Heart right ventricle (tissue), 16 donors: ENCODE measurements at regions not wholly inside any gene's neighbourhood (a gene's known extent, or its start where the extent isn't known, plus 50 kb on each side); places are given as distances from the start of the nearest gene placed in this dataset.

Experiments used
- ATAC-seq, 8 donors: fragments of 200-7000 bp; cut with Tn5 transposase; one replicate each; pipeline ENCODE4 v1.9.1; 2020; ENCODE audit warnings: mild to moderate bottlenecking in 8 of 8, moderate library complexity in 8 of 8, moderate number of reproducible peaks in 1 of 8
- DNase-seq, 2 donors: peaks; one replicate each; pipeline ENCODE4 v3.0.0-alpha.2; 2020
- H3K27ac ChIP-seq, 10 donors: fragments of 200-600 bp; sonication (generic) in 2 of 10; one replicate each; pipeline versions ENCODE4 v1.5.0 to v1.8.0; 2020 to 2022; ENCODE audit warnings: mild to moderate bottlenecking in 3 of 10
- H3K27me3 ChIP-seq, 7 donors: fragments of 200-600 bp; one replicate each; pipeline ENCODE4 v1.8.0; 2021 to 2022; ENCODE audit warnings: mild to moderate bottlenecking in 2 of 7
- H3K36me3 ChIP-seq, 9 donors: fragments of 200-600 bp; sonication (generic) in 1 of 9; one replicate each; pipeline versions ENCODE4 v1.5.0 to v1.8.0; 2020 to 2022; ENCODE audit warnings: mild to moderate bottlenecking in 2 of 9
- H3K4me1 ChIP-seq, 9 donors: fragments of 200-600 bp; sonication (generic) in 1 of 9; one replicate each; pipeline versions ENCODE4 v1.5.0 to v1.8.0; 2020 to 2022; ENCODE audit warnings: mild to moderate bottlenecking in 4 of 9
- H3K4me3 ChIP-seq, 10 donors: fragments of 200-600 bp; sonication (generic) in 2 of 10; one replicate each; pipeline versions ENCODE4 v1.5.0 to v1.8.0; 2020 to 2022; ENCODE audit warnings: mild to moderate bottlenecking in 7 of 10, moderate library complexity in 2 of 10
- H3K9me3 ChIP-seq, 11 donors: fragments of 200-600 bp in 10 of 11; sonication (generic) in 2 of 11; one replicate each; pipeline versions ENCODE4 v1.5.0 to v1.8.0; 2013 to 2022; ENCODE audit warnings: mild to moderate bottlenecking in 2 of 11, control low read depth in 1 of 11, moderate library complexity in 1 of 11
- CTCF ChIP-seq, 9 donors: fragments of 200-600 bp; sonication (generic) in 2 of 9; IDR thresholded peaks; one replicate each; pipeline versions ENCODE4 v1.5.0 to v1.8.0; 2021 to 2022; ENCODE audit warnings: antibody characterized with exemption in 9 of 9, mild to moderate bottlenecking in 5 of 9, moderate library complexity in 1 of 9
- WGBS, 2 donors: extraction: QIAGEN DNeasy Blood & Tissue Kit; methylation state at CpG; one replicate each; pipeline ENCODE4 v1.1.7; 2013; ENCODE audit warnings: inconsistent platforms in 1 of 2; 5-methylcytosine and 5-hydroxymethylcytosine counted together
- intact Hi-C, 10 donors: fragments of 100-400 bp; cut with DNase I; formaldehyde crosslinking; loops; one replicate each; pipeline versions ENCODE4 v1.11.1 to v1.14.2; 2022
- donor health status: Arrhythmogenic right ventricular cardiomyopathy.
- donor health status: ischemic (EF 13 %, LVEDD 7.1; RV severe dilation, severe dysfunction).
- donor health status: healthy with polysubstance abuse.
- donor health status: DM: no; HTN: yes; CAD: no.
- donor health status: DM: no; HTN: no; CAD: no.
- donor health status: ischemic (EF 25% LVEDD 6.9; RV normal size, moderate dysfunction).
- donor health status: ischemic (EF 25% LVEDD 5.7; RV mildly dilated, moderate dysfunction).
- donor health status: healthy.
- donor health status: DM: yes; HTN: yes; CAD: no.
- donor health status: Ischemic cardiomyopathy.
- donor health status: ischemic (EF 35%, LVEDD 5.7; RV mildly dilated, moderate dysfunction).
- donor health status: nonischemic (EF 11% LVEDD 7.7; RV severe dilation, severe dysfunction).
- donor health status: DM: yes; HTN: yes; CAD: no.
- donor health status: PGD.
- donor health status: ischemic (EF 29% LVEDD 5.4; RV normal size, mild dysfunction).
- donor health status: nonischemic (EF 23%, LVEDD 6.1; RV moderate dilation, normal function).

GRCh38 chr5:3288325-3288724 lies 307.3 kb upstream of the IRX1 start:
- WGBS, 2 donors: 93 to 94% methylated on average over 18 of the region's 18 CpGs
- no peak for ATAC-seq

GRCh38 chr5:3287516-3287915 lies 308.1 kb upstream of the IRX1 start:
- DNase-seq (no peak), ATAC-seq (no peak)
- no peak overlapping the region for H3K27ac ChIP-seq
- no peaks in the 10 kb centered on the region for H3K36me3 ChIP-seq
- no peak for TF ChIP-seq CTCF (IDR thresholded peaks at IDR 0.05)
- intact Hi-C loops: no loop called here
- WGBS, 2 donors: 75 to 77% methylated on average over 9 of the region's 9 CpGs
- peaks cover 0 to 27% (median 0%) of the 10 kb centered on the region in 7 donors for H3K27me3 ChIP-seq
- no peaks in the 10 kb centered on the region for H3K9me3 ChIP-seq
- H3K4me1 ChIP-seq: no peaks in the 10 kb centered on the region
- H3K4me3 ChIP-seq: no peak overlapping the region

More at GRCh38 chr5:3288325-3288724, 307.3 kb upstream of the IRX1 start:
- no peak for TF ChIP-seq CTCF (IDR thresholded peaks at IDR 0.05)
- Histone ChIP-seq H3K27ac (no peak overlapping the region), H3K36me3 (no peaks in the 10 kb centered on the region), H3K9me3 (no peaks in the 10 kb centered on the region), H3K4me3 (no peak overlapping the region), H3K27me3 (peaks cover 0 to 27% (median 0%) of the 10 kb centered on the region in 7 donors), H3K4me1 (no peaks in the 10 kb centered on the region)
- intact Hi-C loops: no loop called here
- DNase-seq: no peak

- Histone ChIP-seq H3K27ac (no peak overlapping the region), H3K27me3 (peaks cover 0 to 32% (median 0%) of the 10 kb centered on the region in 7 donors), H3K36me3 (no peaks in the 10 kb centered on the region), H3K4me3 (no peak overlapping the region), H3K4me1 (no peaks in the 10 kb centered on the region), H3K9me3 (no peaks in the 10 kb centered on the region)
- WGBS, 2 donors: 80 to 81% methylated on average over 13 of the region's 13 CpGs
- TF ChIP-seq CTCF (IDR thresholded peaks at IDR 0.05): no peak
- ATAC-seq: no peak
- no peak for DNase-seq
- intact Hi-C loops: no loop called here
Observed at GRCh38 chr5:3285621-3286020, 310.0 kb upstream of the IRX1 start.

- intact Hi-C loops: no loop called here
- WGBS, 2 donors: 75 to 78% methylated on average over 5 of the region's 5 CpGs
- no peak for TF ChIP-seq CTCF (IDR thresholded peaks at IDR 0.05)
- Histone ChIP-seq H3K4me1 (no peaks in the 10 kb centered on the region), H3K36me3 (no peaks in the 10 kb centered on the region), H3K27me3 (peaks cover 0 to 27% (median 0%) of the 10 kb centered on the region in 7 donors), H3K9me3 (no peaks in the 10 kb centered on the region), H3K4me3 (no peak overlapping the region), H3K27ac (no peak overlapping the region)
- ATAC-seq: no peak
- no peak for DNase-seq
Observed at GRCh38 chr5:3284506-3284905, 311.1 kb upstream of the IRX1 start.
